Natural killer cell (primary cell): ENCODE measurements at regions not wholly inside any gene's neighbourhood (a gene's known extent, or its start where the extent isn't known, plus 50 kb on each side); places are given as distances from the start of the nearest gene placed in this dataset.

ENCODE experiments used
- ATAC-seq, 3 donors: fragments of 150-1000 bp in 2 of 3; fragments of 200-7000 bp in 1 of 3; cut with Tn5 transposase; 1 replicate in 1 of 3; 2 replicates in 2 of 3; pipeline ENCODE4 v1.10.0; 2021; ENCODE audit warnings: mild to moderate bottlenecking in 2 of 3, moderate library complexity in 2 of 3
- DNase-seq, 2 donors: peaks; one replicate each; pipeline versions ENCODE4 v3.0.0 to v3.0.0-alpha.2; 2013 to 2021; ENCODE audit warnings: mixed read lengths in 1 of 2
- H3K27ac ChIP-seq: one replicate; pipeline ENCODE4 v1.5.1; 2013; ENCODE audit warnings: mild to moderate bottlenecking, low read length
- H3K27me3 ChIP-seq: one replicate; pipeline ENCODE4 v1.6.1; 2013; ENCODE audit warnings: low read length; ENCODE audit not compliant: control insufficient read depth, insufficient read depth
- H3K36me3 ChIP-seq: one replicate; pipeline ENCODE4 v1.6.1; 2013; ENCODE audit warnings: low read length; ENCODE audit not compliant: control insufficient read depth, insufficient read depth
- H3K4me1 ChIP-seq: one replicate; pipeline ENCODE4 v1.6.1; 2013; ENCODE audit warnings: low read length; ENCODE audit not compliant: control insufficient read depth, insufficient read depth
- H3K4me3 ChIP-seq: one replicate; pipeline ENCODE4 v1.5.1; 2013; ENCODE audit warnings: low read length
- H3K9me3 ChIP-seq: one replicate; pipeline ENCODE4 v1.6.1; 2013; ENCODE audit warnings: low read length; ENCODE audit not compliant: control insufficient read depth, insufficient read depth
- H3K27ac Mint-ChIP-seq, 2 donors: one replicate each; pipeline ENCODE4 v1.8.0; 2022; ENCODE audit warnings: mild to moderate bottlenecking in 2 of 2, mixed read lengths in 2 of 2, moderate library complexity in 1 of 2
- H3K27me3 Mint-ChIP-seq, 2 donors: one replicate each; pipeline ENCODE4 v1.8.0; 2022; ENCODE audit warnings: low read depth in 2 of 2, mixed read lengths in 2 of 2
- H3K36me3 Mint-ChIP-seq: one replicate; pipeline ENCODE4 v1.8.0; 2022; ENCODE audit warnings: mixed read lengths
- H3K4me1 Mint-ChIP-seq, 2 donors: one replicate each; pipeline ENCODE4 v1.8.0; 2022; ENCODE audit warnings: mixed read lengths in 2 of 2
- H3K4me3 Mint-ChIP-seq: one replicate; pipeline ENCODE4 v1.8.0; 2022; ENCODE audit warnings: mild to moderate bottlenecking, moderate library complexity, mixed read lengths
- H3K9me3 Mint-ChIP-seq, 2 donors: one replicate each; pipeline ENCODE4 v1.8.0; 2022; ENCODE audit warnings: mixed read lengths in 2 of 2
- WGBS: methylation state at CpG from one replicate; pipeline ENCODE4 v1.1.7; 2013; ENCODE audit warnings: missing lambda C conversion rate; ENCODE audit not compliant: insufficient coverage; 5-methylcytosine and 5-hydroxymethylcytosine counted together
- intact Hi-C: fragments of 100-400 bp; cut with micrococcal nuclease; formaldehyde crosslinking; loops from one replicate; pipeline ENCODE4 v1.14.2; 2022
- TF ChIP-seq, protein P1 (sequence below): fragments of 200-600 bp; IDR thresholded peaks from one replicate; pipeline ENCODE4 v1.8.0; 2022; ENCODE audit warnings: antibody characterized with exemption

DNA sequence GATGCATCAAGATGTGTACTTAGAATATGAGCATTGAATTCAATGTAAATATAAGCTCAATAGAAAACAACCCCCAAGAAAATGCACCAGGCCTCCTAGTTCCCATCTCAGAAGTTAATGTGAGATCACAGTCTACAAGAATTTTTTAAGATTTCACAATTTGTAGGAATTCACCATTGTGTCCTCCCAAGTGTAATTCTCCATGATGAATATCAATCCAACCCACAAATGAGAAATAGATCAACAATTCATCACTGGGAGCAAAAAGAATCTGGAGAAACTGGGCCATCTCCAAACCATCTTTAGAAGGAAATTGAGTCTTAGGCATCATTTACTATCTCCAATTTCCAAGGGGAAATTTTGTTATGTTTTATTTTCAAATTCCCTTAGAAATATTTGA is 310.5 kb upstream of the GOT2 start:
- no peak overlapping the region for H3K27ac ChIP-seq
- H3K9me3 Mint-ChIP-seq = no peaks in the 10 kb centered on the region
- peaks cover 5% of the 10 kb centered on the region for H3K4me1 ChIP-seq
- no peaks in the 10 kb centered on the region for H3K36me3 ChIP-seq
- no peaks in the 10 kb centered on the region for H3K27me3 Mint-ChIP-seq
- TF ChIP-seq, protein P1, sequence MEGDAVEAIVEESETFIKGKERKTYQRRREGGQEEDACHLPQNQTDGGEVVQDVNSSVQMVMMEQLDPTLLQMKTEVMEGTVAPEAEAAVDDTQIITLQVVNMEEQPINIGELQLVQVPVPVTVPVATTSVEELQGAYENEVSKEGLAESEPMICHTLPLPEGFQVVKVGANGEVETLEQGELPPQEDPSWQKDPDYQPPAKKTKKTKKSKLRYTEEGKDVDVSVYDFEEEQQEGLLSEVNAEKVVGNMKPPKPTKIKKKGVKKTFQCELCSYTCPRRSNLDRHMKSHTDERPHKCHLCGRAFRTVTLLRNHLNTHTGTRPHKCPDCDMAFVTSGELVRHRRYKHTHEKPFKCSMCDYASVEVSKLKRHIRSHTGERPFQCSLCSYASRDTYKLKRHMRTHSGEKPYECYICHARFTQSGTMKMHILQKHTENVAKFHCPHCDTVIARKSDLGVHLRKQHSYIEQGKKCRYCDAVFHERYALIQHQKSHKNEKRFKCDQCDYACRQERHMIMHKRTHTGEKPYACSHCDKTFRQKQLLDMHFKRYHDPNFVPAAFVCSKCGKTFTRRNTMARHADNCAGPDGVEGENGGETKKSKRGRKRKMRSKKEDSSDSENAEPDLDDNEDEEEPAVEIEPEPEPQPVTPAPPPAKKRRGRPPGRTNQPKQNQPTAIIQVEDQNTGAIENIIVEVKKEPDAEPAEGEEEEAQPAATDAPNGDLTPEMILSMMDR = no peak
- no peak for DNase-seq
- no peak for ATAC-seq
- no peak overlapping the region for H3K27ac Mint-ChIP-seq
- H3K36me3 Mint-ChIP-seq = no peaks in the 10 kb centered on the region
- H3K27me3 ChIP-seq = no peaks in the 10 kb centered on the region
- no peak overlapping the region for H3K4me3 Mint-ChIP-seq
- peaks cover 12 to 20% of the 10 kb centered on the region in 2 donors for H3K4me1 Mint-ChIP-seq
- no peaks in the 10 kb centered on the region for H3K9me3 ChIP-seq
- H3K4me3 ChIP-seq = no peak overlapping the region
- intact Hi-C loops = no loop called here

DNA sequence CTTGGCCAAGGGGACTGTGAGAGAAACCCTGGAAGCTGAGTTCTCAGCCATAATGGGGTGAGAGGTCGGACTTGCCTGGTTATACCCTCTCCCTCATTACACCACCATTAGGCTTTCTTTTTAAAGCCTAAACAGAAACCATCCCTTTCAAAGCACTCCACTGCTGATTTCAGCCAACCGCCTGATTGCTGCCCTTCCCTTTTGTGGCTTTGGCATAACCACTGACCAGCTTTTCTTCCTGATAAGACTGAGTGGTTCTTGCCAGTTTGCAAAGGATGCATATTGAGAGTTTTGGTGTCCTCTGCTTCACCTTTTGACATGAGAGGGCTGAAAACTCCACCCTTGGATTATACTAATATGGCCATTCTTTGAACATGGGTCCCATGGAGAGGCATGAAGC is 308.2 kb upstream of the GOT2 start:
- H3K27me3 Mint-ChIP-seq = no peaks in the 10 kb centered on the region
- TF ChIP-seq, protein P1 = no peak
- Histone ChIP-seq H3K4me3 (no peak overlapping the region), H3K27me3 (no peaks in the 10 kb centered on the region), H3K36me3 (no peaks in the 10 kb centered on the region), H3K27ac (no peak overlapping the region), H3K4me1 (peaks cover 5% of the 10 kb centered on the region), H3K9me3 (no peaks in the 10 kb centered on the region)
- H3K4me3 Mint-ChIP-seq = no peak overlapping the region
- intact Hi-C loops = no loop called here
- peak in 2 of 3 donors; percentile 34 to 35 for ATAC-seq
- H3K27ac Mint-ChIP-seq = no peak overlapping the region
- no peaks in the 10 kb centered on the region for H3K36me3 Mint-ChIP-seq
- peaks cover 12 to 20% of the 10 kb centered on the region in 2 donors for H3K4me1 Mint-ChIP-seq
- H3K9me3 Mint-ChIP-seq = no peaks in the 10 kb centered on the region
- no peak for DNase-seq
- WGBS = 42% methylated on average over 2 of the region's 2 CpGs

DNA sequence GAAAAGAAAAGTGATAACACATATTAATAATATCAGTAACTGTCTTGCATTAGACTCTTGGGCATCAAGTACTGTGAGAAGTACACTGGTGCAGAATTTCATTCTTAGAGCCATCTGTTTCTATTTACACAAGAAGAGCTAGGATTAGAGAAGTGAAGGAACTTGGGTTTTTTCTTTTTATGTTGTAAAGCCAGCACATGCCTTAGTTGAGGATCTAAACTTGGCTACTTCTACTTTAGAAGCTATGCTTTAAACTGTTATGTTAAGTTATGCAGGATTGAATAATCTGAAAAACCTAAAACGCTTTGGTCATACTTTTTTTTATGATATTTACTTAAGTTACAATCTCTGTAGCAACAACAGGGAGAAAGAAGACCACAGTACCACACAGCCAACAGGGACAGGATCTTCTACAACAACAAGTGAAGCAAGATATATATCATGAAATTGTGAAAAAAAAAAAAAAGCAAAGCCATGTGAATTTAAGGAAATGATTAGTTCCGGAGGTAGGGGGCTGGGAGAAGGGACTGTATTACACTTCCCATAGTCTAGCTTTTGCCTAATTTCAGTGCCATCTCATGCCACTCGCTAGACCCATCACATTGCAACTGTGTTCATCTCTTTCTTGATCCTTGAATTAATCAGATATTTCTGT is 305.1 kb upstream of the GOT2 start:
- H3K4me1 Mint-ChIP-seq = peaks cover 12 to 20% of the 10 kb centered on the region in 2 donors
- DNase-seq = no peak
- no peaks in the 10 kb centered on the region for H3K9me3 Mint-ChIP-seq
- Histone ChIP-seq H3K36me3 (no peaks in the 10 kb centered on the region), H3K4me3 (no peak overlapping the region), H3K4me1 (peaks cover 5% of the 10 kb centered on the region), H3K27me3 (no peaks in the 10 kb centered on the region), H3K27ac (no peak overlapping the region), H3K9me3 (no peaks in the 10 kb centered on the region)
- TF ChIP-seq, protein P1 = no peak
- intact Hi-C loops = no loop called here
- H3K27me3 Mint-ChIP-seq = no peaks in the 10 kb centered on the region
- no peak overlapping the region for H3K4me3 Mint-ChIP-seq
- no peak overlapping the region for H3K27ac Mint-ChIP-seq
- H3K36me3 Mint-ChIP-seq = no peaks in the 10 kb centered on the region
- 58% methylated on average over 1 of the region's 3 CpGs for WGBS
- ATAC-seq = no peak

DNA sequence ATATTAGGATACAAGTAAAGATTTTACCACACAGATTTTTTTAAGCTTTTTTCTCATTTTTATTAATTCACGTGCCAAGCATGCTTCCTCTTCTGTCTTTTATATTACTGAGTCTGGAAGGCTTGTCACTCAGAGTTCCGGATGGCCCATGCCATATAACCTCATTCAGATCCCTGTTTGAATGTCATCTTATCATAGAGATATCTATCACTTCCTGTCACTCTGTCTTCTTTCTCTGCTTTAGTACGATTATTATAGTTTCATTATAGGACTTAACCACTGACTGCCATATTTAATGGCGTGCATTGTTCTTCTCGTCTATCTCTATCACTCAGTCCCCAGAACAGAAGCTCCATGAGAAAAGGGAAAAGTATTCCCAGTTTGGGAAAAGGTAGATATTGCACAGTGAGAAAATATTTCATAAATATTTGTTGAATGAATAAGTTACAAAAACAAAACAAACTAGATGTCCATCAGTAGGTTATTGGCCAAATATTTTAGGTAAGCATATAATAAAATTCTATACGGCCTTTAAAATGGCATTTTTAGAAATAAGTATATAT is 296.9 kb upstream of the GOT2 start:
- no peak overlapping the region for H3K4me3 Mint-ChIP-seq
- Histone ChIP-seq H3K36me3 (no peaks in the 10 kb centered on the region), H3K9me3 (no peaks in the 10 kb centered on the region), H3K4me1 (no peaks in the 10 kb centered on the region), H3K27me3 (no peaks in the 10 kb centered on the region), H3K27ac (no peak overlapping the region), H3K4me3 (no peak overlapping the region)
- intact Hi-C loops = no loop called here
- no peak for ATAC-seq
- H3K9me3 Mint-ChIP-seq = peaks cover 0 to 4% of the 10 kb centered on the region in 2 donors
- no peaks in the 10 kb centered on the region for H3K36me3 Mint-ChIP-seq
- no peaks in the 10 kb centered on the region for H3K27me3 Mint-ChIP-seq
- no peak overlapping the region for H3K27ac Mint-ChIP-seq
- WGBS = 76% methylated on average over 3 of the region's 6 CpGs
- H3K4me1 Mint-ChIP-seq = no peaks in the 10 kb centered on the region
- TF ChIP-seq, protein P1 = no peak
- DNase-seq = no peak
